Myocyte (in vitro differentiated cells): ENCODE measurements at regions not wholly inside any gene's neighbourhood (a gene's known extent, or its start where the extent isn't known, plus 50 kb on each side); places are given as distances from the start of the nearest gene placed in this dataset.
"Not testable (repeated sequence)": the region's sequence is repeated elsewhere in the genome, so short reads cannot be mapped to it uniquely, and the experiment has no call there.

ENCODE experiments used
- DNase-seq: peaks from one replicate; pipeline ENCODE4 v3.0.0-alpha.2; 2012; ENCODE audit warnings: low read depth

- DNase-seq, result no peak
Observed at GRCh38 chr3:107227091-107227490, 150.1 kb upstream of the CCDC54 start.

DNA sequence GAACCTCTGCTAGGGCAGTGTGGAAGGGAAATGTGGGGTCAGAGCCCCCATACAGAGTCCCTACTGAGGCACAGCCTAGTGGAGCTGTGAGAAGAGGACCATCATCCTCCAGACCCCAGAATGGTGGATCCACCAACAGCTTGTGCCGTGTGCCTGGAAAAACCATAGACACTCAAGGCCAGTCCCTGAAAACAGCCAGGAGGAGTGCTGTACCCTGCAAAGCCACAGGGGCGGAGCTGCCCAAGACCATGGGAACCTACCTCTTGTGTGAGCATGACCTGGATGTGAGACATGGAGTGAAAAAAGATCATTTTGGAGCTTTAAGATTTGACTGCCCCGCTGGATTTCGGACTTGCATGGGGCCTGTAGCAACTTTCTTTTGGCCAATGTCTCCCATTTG is 143.4 kb upstream of the CCDC54 start:
- DNase-seq, result not testable (repeated sequence)

GRCh38 chr3:107235193-107235927 is 141.9 kb upstream of the CCDC54 start:
- DNase-seq, result no peak

- DNase-seq, result peak; percentile 91
Observed at GRCh38 chr3:107235928-107236315, 141.3 kb upstream of the CCDC54 start.

- no peak for DNase-seq
Observed at GRCh38 chr3:107236655-107237337, 140.4 kb upstream of the CCDC54 start.

DNA sequence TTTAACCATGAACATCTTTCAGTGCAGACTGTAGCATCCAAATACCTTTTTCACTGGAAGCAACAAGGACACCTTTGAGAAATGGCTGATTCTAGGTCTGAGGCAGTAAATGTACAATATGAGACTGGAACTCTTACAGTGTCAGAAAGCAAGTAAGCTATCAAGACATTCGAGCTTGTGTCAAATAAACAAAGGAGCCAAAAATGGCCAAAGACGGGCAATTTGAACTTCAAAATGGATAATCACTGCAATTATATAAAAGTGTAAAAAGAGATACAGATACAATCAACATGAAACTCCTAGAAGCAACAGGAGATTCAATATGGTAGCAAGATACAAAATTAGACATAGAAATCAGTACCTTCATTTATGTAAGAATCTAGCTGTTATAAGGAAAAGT is 138.5 kb upstream of the CCDC54 start:
- no peak for DNase-seq

DNA sequence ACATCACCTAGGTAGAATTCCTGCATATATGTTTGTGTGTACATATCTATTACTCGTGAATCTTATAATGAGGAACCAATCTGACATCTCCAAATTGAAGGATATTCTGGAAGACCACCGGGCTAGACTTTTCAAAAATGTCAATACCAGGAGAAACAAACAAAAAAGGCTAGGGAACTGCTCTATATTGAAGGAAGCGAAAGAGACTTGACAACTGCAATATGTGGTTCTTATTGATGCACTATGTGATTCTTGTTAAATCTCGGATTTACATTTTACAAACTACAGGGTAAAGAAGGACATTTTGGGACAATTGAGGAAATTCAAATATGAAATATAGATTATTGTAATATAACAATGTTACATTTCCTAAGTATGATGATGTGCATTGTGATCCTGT is 137.5 kb upstream of the CCDC54 start:
- no peak for DNase-seq

- DNase-seq, result peak; percentile 87
Observed at GRCh38 chr3:107240183-107241091, 136.8 kb upstream of the CCDC54 start.

DNA sequence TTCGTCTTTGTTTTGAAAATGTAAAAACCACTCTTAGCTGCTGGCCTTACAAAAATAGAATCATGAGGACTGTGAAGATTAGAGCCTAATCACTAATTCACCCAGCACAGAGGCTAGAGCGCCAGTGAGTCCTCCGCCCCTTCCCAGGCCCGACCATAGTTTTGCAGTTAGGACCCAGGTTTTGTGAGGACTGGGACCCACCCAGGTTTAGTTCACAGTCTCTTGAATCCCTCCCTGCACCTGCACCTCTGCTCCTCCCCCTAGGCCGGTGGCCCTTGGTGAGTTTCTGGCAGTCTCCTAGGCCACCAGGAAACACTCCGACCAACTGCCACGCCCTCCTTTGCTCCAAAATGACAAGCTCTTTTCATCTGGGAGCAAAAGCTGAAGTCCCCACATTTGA is 136.0 kb upstream of the CCDC54 start:
- peak; percentile 58 for DNase-seq

GRCh38 chr3:107242579-107242978 is 134.7 kb upstream of the CCDC54 start:
- no peak for DNase-seq

DNA sequence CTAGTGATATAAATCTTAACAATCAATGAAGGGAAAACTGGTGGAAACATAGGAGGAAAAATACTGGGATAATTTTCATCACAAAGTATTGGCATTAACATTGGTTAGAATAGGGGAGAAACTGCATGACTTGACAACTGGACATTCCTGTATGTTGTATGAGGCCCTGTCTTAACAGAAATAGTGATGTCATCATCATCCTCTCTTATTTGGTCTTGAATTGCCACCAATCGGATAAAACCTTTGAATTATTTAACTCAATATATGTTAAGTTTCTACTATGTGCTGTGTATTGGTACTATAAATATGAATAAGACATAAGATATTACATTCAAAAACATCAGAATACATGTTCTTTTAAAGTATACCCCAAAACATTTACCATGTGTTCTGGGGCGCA is 130.1 kb upstream of the CCDC54 start:
- DNase-seq, result no peak

- DNase-seq, result no peak
Observed at GRCh38 chr3:107249132-107249531, 128.1 kb upstream of the CCDC54 start.

DNA sequence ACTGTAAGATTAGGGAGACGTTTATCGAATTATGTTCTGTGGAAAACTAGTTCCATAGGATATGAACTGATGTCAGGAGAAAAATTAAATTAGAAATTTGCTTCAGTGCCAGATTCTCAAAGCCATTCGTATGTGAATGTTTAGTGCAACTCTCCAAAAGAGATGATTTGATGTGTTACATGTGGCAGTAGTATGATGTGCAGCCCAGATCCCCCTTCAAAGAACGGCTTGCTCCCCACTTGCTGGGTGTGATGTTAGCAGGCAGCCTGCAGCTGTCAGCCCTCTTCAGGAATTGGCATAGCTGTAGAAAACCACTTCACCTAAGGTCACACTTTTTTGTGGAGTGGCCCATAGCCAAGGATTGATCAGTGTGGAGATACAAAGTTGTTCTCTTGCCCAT is 127.0 kb upstream of the CCDC54 start:
- DNase-seq, result no peak

- no peak for DNase-seq
Observed at GRCh38 chr3:107251819-107252218, 125.4 kb upstream of the CCDC54 start.

DNA sequence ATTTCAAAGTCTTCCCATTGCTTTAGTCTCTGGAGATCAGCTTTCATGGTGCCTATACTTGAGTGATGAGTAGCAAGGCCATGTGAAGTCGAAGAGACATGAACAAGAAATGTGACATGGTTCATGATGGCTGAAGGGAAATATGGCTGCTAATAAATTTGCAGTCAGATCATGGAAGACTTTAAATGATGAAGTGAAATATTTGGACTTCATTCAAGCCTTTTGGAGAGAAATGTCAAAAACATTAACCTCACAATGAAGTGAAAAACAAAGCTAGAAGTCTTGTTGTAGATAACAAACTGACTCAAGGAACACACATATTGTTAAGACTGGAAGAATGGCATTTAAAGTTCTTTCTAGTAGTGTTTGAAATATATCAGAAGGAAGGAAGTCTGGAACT is 120.3 kb upstream of the CCDC54 start:
- no peak for DNase-seq

DNA sequence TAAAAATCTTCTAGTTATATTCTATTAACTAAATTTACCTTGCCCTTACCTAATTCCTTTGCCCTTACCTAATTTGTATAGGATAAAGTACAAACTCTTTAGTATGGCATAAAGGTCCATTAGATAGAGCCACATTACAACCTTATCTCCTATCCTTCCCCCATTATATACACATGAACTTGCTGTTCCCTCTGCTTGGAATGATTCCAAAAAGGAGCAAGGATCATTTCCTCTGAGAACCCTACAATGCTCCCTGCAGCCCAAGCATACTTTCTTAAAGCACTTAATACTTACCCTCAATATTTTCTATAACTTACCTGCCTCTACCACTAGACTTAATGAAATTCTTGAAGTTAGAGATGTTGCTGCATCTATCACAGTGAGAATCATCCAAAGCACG is 118.9 kb upstream of the CCDC54 start:
- no peak for DNase-seq

DNA sequence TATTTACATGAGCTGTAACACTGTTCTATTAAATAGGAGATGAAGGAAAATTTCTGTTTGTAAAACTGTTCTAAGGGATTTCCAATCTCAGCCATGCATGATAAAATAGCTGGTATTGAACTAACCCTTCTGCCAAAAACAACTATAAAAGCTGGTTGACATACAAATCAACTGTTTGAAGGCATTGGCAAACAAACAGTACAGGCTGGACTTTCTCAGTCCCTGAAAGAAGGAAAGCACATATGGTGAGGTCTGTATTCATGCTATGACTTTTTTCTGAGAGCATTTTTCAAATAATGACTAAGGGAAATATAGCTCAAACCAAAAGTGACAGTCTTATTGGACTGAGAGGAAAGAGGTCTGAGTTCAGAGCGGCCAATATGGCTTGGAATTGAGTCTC is 117.0 kb upstream of the CCDC54 start:
- DNase-seq, result no peak

GRCh38 chr3:107263269-107264021 is 113.8 kb upstream of the CCDC54 start:
- DNase-seq, result peak; percentile 39

DNA sequence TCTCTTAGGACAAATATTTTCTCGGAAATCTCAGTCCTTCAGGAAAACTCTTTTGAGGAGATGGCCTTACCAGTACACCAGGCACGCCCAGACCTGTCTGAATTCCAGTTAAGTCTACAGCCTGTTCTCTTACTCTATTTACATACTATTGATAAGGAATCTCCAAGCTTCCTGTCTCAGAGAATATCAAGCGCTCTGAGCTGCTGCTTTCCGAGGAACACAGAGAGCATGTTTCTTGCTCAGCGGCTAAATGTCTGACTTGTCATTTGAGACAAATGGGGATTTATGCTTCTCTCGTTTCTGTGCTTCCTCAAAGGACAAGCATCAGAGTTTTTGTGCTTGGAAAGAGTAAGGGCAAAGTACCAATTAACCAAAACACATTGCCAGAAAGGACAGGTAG is 112.4 kb upstream of the CCDC54 start:
- no peak for DNase-seq

GRCh38 chr3:107265526-107265925 is 111.7 kb upstream of the CCDC54 start:
- DNase-seq, result no peak

- DNase-seq, result no peak
Observed at GRCh38 chr3:107268469-107268868, 108.8 kb upstream of the CCDC54 start.
